Activated CD4-positive, alpha-beta T cell treated with anti-CD3 and anti-CD28 coated beads for 48 hours (primary cell): ENCODE measurements at regions not wholly inside any gene's neighbourhood (a gene's known extent, or its start where the extent isn't known, plus 50 kb on each side); places are given as distances from the start of the nearest gene placed in this dataset.
"Not testable (repeated sequence)": the region's sequence is repeated elsewhere in the genome, so short reads cannot be mapped to it uniquely, and the experiment has no call there.

ENCODE experiments used
- DNase-seq: peaks from one replicate; pipeline ENCODE4 v3.0.0-alpha.2; 2020

DNA sequence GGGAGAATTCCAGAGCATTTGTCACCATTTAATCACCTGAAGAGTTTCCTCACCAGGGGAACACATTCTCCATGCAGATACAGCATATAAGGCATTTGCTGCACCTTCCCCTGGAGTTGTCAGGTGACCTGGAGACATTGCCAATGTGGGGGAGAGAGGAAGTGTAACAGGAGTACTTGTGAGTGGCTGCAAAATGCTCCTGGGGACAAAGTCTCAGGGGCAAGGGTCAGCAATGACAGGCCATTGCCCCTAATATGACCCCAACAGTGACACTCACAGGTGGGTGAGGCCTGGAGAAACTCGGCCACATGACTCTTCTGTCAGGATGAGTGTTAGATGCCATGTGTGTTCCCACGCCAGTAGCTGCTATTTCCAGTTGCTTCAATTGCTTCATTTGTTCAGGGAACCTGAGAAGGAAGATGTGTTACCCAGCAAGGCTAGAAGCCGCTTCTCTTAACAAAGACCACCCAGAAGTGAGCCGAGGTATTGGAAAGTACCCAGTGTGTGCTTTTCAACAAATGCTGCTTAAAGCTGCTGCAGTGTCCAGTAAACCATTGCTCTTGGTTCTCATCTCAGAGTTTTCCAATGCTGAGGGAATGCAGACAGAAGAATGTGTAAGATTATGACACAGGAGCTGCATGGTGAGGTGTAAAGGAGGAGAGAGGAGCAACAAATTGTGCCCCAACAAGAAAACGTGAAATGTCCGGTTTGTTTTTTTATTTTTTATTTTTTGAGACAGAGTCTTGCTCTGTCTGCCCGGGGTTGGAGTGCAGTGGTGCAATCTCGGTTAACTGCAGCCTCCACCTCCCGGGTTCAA, 128.2 kb upstream of the SLC44A1 start:
- no peak for DNase-seq

DNA sequence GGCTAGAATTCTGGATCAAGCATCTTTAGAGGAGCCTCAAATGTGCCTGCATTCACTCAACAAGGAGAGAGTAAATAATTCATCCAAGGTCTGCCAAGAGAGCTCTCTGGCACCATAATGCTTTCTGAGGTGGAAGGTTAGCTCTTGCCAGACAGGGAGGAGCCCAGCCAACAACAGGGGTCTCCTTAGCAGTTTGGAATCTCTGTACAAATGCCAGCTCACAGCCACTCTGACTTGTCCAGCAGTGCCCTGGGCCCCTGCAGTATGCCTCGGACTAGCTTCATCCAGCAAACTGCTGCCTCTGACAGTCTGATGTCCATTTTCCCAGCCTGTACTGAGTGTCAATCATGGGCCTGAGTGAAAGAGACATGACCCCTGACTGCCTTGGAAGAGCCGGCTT, 127.2 kb upstream of the SLC44A1 start:
- DNase-seq: no peak

DNA sequence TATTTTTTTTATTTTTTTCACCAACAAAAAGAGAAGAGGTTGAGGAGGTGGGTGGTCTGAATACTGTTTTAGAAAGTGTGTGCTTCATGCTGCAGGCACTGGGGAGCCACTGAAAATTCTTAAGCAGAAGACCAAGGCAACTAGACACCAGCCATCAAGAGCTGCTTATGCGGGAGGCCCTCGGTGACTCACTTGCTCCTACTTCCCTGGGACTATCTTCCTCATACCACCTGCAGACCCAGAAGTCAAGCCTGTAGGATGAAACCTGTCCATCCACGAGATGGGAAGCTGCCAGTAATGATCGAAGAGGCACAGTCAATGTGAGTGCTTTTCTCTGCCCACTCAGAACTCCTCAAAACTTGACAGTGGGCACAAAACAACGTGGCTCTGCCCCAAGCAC, 125.8 kb upstream of the SLC44A1 start:
- no peak for DNase-seq

DNA sequence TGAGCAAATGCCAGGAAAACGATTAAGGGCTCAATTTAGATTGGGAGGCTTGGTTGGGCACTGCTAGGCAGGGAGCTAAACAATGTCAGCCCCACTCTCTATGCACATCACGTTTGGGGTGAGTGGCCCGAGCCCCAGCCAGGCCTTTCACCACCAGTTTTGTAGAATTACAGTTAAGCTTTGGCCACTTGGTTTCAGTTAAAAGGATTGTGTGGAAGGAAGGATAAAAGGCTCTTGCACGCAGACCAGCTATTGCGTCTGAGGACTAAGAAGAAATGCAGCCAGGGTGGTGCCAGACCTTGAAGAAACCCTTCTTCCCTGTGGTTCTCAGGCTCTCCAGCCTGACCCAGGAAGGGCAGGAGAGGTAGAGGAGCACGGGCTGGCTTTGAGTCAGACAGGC, 125.3 kb upstream of the SLC44A1 start:
- DNase-seq: no peak

DNA sequence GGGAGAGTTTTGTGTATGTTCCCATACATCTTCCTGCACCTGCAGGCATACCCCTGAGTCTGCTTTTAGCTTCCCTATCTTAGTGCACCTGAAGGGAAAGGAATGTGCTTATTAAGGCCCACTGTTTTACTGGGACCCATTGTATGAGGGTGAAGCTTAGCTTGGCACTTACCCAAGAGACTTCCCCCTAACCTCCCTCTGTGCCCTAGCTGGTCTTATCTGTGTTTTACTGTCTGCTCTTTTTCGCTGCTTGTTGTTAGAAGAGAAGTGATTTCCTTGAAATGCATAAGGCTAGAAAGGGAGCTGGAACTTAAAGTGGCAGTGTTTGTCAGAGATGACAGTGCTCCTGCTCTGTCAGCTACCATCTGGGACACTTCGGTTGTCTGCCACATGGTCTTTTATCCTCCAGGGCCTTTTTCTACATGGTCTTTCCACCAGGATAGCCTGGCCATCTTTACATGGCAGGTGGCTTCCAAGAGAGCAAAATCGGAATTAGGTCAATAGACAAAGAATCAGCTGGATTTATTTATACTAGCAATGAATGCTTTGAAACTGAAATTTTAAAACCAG, 122.5 kb upstream of the SLC44A1 start:
- DNase-seq: no peak

DNA sequence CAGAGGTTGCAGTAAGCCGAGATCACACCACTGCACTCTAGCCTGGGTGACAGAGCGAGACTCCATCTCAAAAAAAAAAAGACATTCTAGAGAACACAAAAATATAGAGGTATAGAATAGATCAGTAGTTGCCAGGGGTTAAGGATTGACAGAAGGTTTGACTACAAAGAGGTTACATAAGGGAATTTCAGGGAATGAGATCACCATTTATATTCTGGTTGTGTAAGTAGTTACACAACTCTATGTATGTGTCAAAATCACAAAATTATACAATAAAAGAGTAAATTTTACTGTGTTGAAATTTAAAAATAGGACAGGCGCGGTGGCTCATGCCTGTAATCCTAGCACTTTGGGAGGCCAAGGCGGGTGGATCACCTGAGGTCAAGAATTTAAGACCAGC, 119.9 kb upstream of the SLC44A1 start:
- not testable (repeated sequence) for DNase-seq

DNA sequence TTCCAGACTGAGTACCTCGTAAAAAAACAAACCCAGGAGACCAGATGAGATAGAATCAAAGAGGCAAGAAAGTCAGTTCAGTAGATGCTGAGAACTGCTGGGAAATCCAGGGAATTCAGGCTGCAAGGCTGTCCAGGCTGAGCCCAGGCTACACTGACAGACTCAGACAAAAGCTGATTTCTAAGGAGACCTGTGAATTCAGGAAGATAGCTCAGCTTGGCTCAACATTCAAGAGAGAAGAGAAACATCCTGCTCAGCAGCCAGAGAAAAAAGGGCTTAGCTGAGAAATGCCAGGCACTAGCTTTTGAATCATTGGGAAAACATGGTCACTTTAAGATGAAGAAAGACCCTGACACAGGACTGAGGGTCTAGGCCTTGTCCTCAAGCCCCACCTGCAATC, 118.2 kb upstream of the SLC44A1 start:
- DNase-seq: no peak

DNA sequence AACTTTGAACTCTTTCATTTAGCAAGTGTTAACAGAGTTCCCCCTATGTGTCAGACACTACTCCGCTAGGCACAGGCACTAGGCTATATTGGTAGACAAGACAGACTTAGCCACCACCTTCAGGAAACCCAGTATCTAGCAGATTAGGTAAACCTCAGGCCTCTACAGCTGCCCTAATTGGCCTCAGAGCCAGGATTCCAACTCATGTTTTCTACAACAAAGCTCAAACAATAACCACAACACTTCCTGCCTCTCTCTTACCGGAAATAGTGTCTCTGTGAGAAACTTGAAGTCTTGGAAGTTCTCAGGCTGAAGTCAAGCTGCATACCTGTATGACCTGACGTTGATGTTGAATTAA, 116.6 kb upstream of the SLC44A1 start:
- DNase-seq: peak; percentile 34

DNA sequence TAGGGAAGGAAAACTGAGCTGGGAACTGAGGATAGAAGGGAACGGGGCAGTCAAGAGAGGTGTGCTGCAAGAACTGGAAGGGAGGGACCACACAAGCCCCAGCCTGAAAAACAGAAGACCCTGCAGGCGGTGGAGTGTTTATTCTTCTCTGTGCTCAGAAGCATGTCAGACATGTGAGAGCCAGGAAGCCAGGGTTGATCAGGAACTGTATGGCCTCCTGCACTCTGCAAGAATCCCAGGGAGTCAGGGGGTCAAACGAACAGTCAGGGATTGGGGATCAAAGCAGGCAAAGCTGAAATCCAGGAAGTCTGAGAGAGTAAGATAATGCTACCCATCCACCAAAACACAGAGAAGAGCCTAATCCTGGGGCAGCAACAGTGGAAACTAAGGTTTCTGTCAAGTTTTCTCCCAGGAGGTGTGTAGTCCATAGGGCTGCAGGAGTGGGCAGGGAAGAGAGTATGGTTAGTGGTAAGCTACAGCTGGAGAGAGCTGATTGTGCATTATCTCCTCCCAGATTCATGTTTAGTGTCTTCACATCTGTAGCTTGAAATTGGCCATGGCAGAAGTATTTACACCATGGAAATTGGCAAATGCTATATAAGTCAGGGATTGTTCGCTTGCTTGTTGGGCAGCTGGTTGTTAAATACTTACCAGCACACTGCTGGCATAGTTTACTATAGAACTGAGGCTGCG, 115.4 kb upstream of the SLC44A1 start:
- no peak for DNase-seq

DNA sequence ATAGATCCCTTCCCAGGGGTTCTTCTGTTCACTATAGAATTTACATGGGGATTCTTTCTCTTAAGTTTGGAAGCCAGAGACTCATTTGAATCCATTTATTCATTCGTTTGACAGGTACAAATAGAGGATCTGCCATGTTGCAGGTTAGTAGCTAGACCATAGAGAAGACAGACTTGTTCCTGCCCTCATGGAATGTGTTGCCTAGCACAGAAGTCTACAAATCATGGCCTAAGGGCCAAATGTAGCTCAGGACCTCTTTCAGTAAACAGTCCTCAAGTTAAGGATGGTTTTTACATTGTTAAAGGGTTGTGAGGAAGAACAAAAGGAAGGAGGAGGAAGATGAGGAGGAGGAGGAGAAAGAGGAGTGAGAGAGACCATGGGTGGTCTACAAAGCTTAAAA, 114.7 kb upstream of the SLC44A1 start:
- no peak for DNase-seq

DNA sequence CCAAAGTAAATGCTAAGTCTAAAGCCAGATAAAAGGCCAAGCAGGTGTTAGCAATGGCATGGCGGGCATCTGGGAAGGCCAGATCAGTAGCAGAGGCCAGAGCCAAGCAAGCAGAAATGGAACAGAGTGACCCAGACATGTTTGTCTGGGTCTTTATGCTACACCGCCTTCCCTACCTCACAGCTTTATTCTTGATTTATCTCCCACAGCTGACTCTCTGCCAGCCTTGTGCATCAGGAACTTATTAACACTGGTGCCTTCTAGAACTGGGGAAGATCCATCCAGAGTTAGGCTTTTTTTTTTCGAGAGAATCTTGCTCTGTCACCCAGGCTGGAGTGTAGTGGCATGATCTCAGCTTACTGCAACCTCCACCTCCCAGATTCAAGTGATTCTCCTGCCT, 112.5 kb upstream of the SLC44A1 start:
- DNase-seq: no peak

DNA sequence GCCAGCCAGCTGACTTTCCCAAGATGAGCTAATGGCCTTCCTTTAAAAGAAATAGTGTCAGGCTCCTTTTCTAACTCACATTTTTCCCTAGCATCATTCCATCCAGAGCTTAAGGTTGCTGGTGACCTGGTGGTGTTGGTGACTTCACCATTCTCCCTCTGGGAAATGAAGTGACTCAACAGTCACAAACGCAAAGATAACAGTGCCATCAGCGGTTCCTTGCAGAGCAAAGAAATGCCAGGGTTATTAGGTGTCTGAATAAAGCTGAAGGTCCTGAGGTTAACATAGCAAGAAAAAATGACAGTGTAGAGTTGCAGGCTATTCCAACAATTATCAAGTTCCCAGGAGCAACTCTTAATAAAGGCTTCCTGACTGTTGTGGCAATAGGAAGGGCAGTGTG, 111.8 kb upstream of the SLC44A1 start:
- DNase-seq: no peak

DNA sequence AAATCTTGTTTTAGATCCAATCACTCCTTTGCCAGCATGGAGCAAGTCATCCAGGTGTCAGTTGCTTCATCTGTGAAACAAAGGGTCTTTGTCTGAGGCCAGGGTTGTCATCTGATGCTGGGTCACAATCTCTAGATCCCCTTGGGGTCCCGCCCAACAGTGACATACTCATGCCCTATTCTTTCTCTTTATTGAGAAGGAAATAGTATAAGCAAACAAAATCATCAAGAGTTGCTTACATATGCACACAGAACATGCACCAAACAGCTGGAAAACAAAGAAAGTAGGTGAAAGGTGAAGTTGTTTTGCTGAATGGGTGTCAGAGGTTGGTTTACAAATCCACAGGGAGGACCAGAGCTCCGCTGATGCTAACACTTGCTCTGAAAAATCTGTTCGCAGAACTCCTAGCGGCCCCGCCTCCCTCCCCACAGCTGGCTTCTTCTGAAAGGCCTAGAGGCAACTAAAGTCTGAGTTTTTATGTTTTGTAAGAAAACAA, 106.1 kb upstream of the SLC44A1 start:
- DNase-seq: no peak

DNA sequence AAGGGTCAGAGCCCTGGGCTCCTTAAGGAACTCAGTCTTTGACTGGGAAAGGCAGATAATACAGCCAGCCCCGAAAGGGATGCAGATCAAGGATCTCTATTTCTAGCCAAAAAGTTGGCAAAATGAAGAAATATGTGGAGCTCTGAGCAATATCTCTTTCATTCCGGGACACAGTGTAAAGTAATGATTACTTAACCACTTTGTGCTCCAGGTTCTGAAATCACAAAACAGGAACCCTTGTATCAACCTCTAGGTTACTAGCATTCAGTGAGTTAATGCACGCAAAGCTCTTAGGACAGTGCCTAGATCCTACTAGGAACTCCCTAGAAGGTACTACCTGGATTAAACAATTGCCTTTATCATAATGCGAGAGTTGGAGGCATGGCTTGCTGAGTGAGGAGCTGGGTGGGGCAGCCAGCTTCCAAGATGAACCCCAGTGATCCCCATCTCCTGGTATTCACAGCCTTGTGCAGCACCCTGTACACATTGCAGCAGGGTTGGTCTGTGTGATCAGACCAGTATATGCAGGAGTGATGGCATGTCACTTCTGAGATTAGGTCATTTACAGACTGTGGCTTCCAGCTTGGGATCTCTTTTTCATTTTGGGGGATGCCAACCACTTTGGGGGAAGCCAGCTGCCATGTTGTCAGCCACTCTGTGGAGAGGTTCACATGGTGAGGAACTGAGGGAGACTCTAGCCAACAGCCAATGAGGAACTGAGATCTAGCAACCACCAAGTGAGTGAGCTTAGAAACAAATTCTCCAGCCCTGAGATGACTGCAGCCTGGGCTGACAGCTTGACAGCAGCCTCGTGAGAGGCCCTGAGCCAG, 103.1 kb upstream of the SLC44A1 start:
- DNase-seq: no peak

DNA sequence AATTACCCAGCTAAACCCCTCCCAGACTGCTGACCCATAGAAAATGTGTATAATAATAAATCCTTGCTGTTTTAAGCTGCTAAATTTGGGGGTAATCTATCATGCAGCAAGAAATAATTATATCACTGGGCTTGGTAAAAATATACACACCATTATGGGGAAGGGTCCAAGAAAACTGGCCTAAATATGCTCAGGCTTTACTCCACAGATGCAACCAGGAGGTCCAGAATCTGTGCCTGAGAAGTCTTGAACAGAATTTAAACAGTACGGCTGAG, 102.5 kb upstream of the SLC44A1 start:
- no peak for DNase-seq

DNA sequence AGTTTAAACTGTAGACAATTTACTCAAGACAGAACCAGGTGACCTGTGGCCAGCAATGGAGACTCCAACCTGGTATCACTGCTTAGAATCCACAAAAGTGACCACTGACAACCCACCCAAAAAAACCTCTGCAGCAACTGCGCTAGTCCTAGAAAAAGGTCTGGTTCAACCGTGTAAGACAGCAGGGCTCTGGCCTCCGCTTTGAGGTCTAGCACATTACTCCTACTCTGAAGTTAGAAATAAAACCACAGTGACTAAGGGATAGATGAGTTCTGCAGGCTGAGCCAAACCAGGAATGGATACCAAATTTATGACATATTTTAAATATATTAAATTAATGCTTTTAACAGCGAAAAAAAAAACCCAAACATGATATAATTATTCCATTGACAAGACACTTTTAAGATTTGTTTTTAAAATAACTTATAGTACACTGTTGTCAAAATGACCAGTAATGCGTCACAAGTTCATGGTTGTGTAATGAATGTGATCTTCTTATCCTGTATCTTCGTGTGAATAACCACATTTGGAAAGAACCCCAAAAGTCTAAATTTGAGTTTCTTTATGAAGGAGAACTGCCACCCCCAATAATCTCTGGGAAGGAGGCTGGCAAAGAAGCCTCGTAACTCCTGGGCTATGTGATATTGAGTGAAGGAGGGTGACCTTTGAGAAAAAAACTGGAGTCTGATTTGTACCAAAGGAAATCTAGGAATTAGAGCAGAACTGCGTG, 101.9 kb upstream of the SLC44A1 start:
- no peak for DNase-seq

DNA sequence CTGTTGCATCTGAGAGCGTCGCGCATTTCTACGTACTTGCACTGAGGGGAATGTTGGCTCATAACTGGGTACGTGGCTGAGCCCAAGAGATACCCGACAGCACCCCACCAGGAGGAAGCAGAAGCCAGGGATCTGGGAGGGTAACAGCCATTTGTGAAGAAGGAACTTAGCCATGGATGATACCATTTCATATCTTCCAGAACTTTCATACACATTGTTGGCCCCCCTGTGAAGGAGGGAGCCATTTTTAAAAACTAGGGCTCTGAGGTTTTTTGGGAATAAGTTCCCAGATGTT, 101.4 kb upstream of the SLC44A1 start:
- DNase-seq: no peak

DNA sequence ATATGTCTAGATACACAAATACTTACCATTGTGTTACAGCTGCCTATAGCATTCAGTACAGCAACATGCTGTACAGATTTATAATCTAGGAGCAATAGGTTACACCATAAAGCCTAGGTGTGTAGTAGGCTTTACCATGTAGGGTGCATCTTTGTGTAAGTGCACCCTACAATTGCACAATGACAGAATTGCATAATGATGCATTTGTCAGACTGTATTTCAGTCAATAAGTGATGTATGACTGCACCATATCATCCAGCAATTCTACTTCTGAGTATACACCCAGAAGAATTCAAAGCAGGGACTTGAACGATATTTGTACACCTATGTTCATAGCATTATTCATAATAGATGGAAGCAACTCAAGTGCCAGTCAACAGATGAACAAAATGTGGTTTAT, 100.4 kb upstream of the SLC44A1 start:
- no peak for DNase-seq

DNA sequence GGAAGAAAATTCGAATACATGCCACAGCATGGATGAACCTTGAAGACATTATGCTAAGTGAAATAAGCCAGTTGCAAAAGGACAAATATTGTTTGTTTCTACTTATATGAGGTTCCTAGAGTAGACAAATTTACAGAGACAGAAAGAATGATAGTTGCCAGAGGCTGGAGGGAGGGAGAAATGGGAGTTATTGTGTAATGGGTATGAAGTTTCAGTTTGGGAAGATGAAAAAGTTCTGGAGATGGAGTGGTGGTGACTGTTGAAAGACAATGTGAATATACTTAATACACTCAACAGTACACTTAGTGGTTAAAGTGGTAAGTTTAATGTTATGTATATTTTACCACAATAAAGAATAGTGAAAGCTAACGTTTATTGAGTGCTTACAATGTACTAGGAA, 99.6 kb upstream of the SLC44A1 start:
- DNase-seq: no peak

DNA sequence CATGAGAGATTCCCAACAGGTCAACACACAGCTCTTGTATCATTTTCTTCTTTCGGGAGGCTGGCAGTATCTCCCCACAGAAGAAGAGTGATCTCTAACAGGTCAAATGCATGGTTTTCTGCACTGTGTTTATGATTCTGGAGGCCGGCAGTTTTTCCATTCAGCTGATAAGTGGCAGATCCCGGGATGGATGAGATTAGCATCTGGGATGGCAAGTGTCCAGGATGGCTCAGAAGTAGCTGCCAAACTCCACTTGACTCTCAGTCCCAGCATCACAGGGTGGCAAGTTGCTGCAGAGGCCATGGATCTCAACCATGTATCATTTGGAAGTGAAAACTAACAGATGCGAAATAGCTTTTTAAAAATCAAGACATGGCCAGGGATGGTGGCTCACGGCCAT, 97.8 kb upstream of the SLC44A1 start:
- DNase-seq: no peak

DNA sequence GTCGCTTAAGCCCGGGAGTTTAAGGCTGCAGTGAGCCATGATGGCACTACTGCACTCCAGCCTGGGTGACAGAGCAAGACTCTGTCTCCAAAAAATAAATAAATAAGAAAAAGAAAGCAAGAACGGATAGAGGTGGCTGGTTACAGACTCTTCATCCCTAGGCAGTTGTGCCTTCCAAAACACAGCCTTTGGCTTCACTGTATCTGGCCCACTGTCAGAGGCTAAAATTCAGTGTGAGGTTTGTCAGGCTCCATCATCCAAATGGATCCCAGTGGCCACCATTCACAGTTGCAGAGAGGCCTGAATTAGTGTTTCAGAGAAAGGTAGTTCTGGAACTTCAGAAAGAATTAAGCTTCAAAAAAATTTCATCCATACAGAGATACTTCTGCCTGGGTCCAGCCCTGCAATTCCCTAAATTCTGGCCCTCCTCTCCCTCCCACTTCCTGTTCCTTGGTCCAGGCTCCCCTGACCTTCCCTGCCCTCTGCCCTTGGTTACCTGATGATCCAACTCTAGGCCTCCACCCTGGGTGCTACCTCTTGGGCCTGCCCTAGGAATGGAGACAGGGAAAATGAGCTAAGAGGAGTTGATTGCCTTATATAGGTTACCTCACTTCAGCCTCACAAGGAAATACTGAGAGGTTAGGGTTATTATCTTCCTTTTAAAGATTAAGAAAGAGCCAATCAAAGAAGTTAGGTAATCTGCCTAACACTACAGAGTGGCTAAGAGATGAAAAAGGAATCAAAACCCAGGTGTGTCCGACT, 97.2 kb upstream of the SLC44A1 start:
- DNase-seq: no peak

DNA sequence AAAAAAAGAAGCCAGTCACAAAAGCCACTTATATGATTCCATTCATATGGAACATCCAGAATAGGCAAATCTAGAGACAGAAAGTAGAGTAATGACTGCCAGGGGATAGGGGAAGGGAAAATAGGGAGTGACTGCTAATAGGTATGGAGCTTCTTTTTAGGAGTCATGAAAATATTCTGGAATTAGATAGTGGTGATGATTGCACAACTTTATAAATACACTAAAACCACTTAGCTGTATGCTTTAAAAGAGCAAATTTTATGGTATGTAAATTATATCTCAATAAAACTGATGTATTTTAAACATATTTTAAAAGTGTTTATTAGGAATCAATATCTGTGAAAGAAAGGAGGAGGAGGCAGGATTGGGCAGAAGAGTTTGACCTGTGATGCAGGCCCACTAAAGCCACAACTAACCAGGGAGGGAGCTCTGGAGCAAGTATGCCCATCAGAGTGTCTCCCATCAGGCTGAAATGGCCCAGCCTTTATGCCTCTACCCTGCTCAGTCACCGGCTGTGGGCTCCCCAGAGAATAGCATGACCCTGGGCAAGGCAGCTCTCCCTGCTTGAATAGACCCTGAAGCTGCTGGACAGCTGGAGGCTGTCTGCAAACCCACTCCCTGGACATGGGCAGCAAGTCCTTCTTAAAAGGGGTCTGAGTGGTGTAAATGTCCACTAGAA, 96.0 kb upstream of the SLC44A1 start:
- DNase-seq: no peak
